SK-N-SH (cell line): ENCODE measurements at regions not wholly inside any gene's neighbourhood (a gene's known extent, or its start where the extent isn't known, plus 50 kb on each side); places are given as distances from the start of the nearest gene placed in this dataset.

Source experiments
- CTCF ChIA-PET: fragments of 300-600, 350-600 bp; formaldehyde crosslinking; extraction: SDS; loops from one replicate; lab custom pipeline; 2021; lab: Yijun Ruan, JAX
- POLR2A ChIA-PET: fragments of 350-600 bp; sonication (Branson Sonifier 250); formaldehyde crosslinking; extraction: SDS; loops from one replicate; lab custom pipeline; 2020; ENCODE audit warnings: antibody characterized with exemption, inconsistent platforms; lab: Yijun Ruan, JAX
- DNase-seq: peaks from one replicate; pipeline ENCODE4 v3.0.0; 2012
- H2AFZ ChIP-seq: fragments of 200-600 bp; sonication (generic); 2 replicates; pipeline ENCODE4 v1.8.1; 2016; ENCODE audit warnings: antibody characterized with exemption, mild to moderate bottlenecking, low read depth
- H3F3A ChIP-seq: fragments of 200-600 bp; sonication (generic); replicated peaks from 2 replicates; pipeline ENCODE3; 2016; ENCODE audit warnings: antibody characterized with exemption, mild to moderate bottlenecking; ENCODE audit not compliant: insufficient read depth
- H3K27ac ChIP-seq, 2 experiments: fragments of 200-500 bp in 1 of 2; fragments of 200-600 bp in 1 of 2; sonication (Bioruptor generic) in 1 of 2; sonication (generic), shearing (Covaris generic) in 1 of 2; 2 replicates each; pipeline versions ENCODE4 v1.5.1 to v1.6.1; 2014 to 2016; ENCODE audit warnings: low read depth in 2 of 2, inconsistent platforms in 1 of 2, low read length in 1 of 2, mild to moderate bottlenecking in 1 of 2, mixed read lengths in 1 of 2
- H3K27me3 ChIP-seq: fragments of 200-600 bp; sonication (generic), shearing (Covaris generic); 2 replicates; pipeline ENCODE4 v1.6.1; 2016; ENCODE audit warnings: mixed run types; ENCODE audit not compliant: insufficient read depth
- H3K36me3 ChIP-seq, 2 experiments: fragments of 200-500 bp in 1 of 2; fragments of 200-600 bp in 1 of 2; sonication (Bioruptor generic) in 1 of 2; sonication (generic) in 1 of 2; replicated peaks in 1 of 2; 2 replicates each; pipeline versions ENCODE3 to v1.5.1; 2014 to 2016; ENCODE audit warnings: low read length in 1 of 2, mild to moderate bottlenecking in 1 of 2; ENCODE audit not compliant: insufficient read depth in 2 of 2, control insufficient read depth in 1 of 2
- H3K4me1 ChIP-seq, 2 experiments: fragments of 200-500 bp in 1 of 2; fragments of 200-600 bp in 1 of 2; sonication (Bioruptor generic) in 1 of 2; sonication (generic), shearing (Covaris generic) in 1 of 2; 2 replicates each; pipeline versions ENCODE4 v1.5.1 to v1.6.1; 2014 to 2016; ENCODE audit warnings: low read depth in 1 of 2, low read length in 1 of 2, mixed run types in 1 of 2; ENCODE audit not compliant: insufficient read depth in 2 of 2, control insufficient read depth in 1 of 2
- H3K4me2 ChIP-seq: fragments of 200-600 bp; sonication (generic), shearing (Covaris generic); 2 replicates; pipeline ENCODE4 v1.6.1; 2017; ENCODE audit warnings: mixed run types
- H3K4me3 ChIP-seq, 2 experiments: fragments of 200-500 bp in 1 of 2; fragments of 200-600 bp in 1 of 2; sonication (Bioruptor generic) in 1 of 2; sonication (generic), shearing (Covaris generic) in 1 of 2; 2 replicates each; pipeline versions ENCODE4 v1.5.1 to v1.8.1; 2014 to 2016; ENCODE audit warnings: low read depth in 2 of 2, inconsistent platforms in 1 of 2, low read length in 1 of 2, mild to moderate bottlenecking in 1 of 2, mixed read lengths in 1 of 2, moderate library complexity in 1 of 2
- H3K79me2 ChIP-seq: fragments of 200-600 bp; sonication (generic); 2 replicates; pipeline ENCODE4 v1.8.1; 2017; ENCODE audit warnings: mild to moderate bottlenecking; ENCODE audit not compliant: insufficient read depth
- H3K9ac ChIP-seq: fragments of 200-600 bp; sonication (generic); 2 replicates; pipeline ENCODE4 v1.6.1; 2017; ENCODE audit warnings: mixed run types
- H3K9me2 ChIP-seq: fragments of 200-600 bp; sonication (generic); 2 replicates; pipeline ENCODE4 v1.6.1; 2017; ENCODE audit warnings: mixed run types
- H3K9me3 ChIP-seq: fragments of 200-600 bp; sonication (generic); 2 replicates; pipeline ENCODE4 v1.6.1; 2017; ENCODE audit warnings: mixed run types, mild to moderate bottlenecking, moderate library complexity
- H4K20me1 ChIP-seq: fragments of 200-600 bp; sonication (generic); 2 replicates; pipeline ENCODE4 v1.6.1; 2017; ENCODE audit warnings: mild to moderate bottlenecking, mixed run types; ENCODE audit not compliant: insufficient read depth
- EP300 ChIP-seq, 2 experiments: IDR thresholded peaks; 2 replicates each; pipeline versions ENCODE4 v1.4.0 to v1.6.1; 2012; ENCODE audit warnings: borderline replicate concordance in 1 of 2, low read depth in 1 of 2, low read length in 1 of 2
- FOSL2 ChIP-seq: IDR thresholded peaks from 2 replicates; pipeline ENCODE4 v1.4.0; 2012; ENCODE audit warnings: low read depth, mild to moderate bottlenecking, moderate library complexity, borderline replicate concordance
- GABPA ChIP-seq: IDR thresholded peaks from 2 replicates; pipeline ENCODE4 v1.4.0; 2012; ENCODE audit warnings: low read depth, mild to moderate bottlenecking
- GATA2 ChIP-seq: sonication (generic); formaldehyde crosslinking; IDR thresholded peaks from 2 replicates; pipeline ENCODE4 v1.5.0; 2020; ENCODE audit warnings: mild to moderate bottlenecking, missing genetic modification reagents
- IRF3 ChIP-seq: fragments of 150-350 bp; IDR thresholded peaks from 2 replicates; pipeline ENCODE4 v1.6.1; 2016; ENCODE audit warnings: mild to moderate bottlenecking, low read depth, low read length
- MXI1 ChIP-seq: IDR thresholded peaks from 2 replicates; pipeline ENCODE4 v1.6.1; 2012; ENCODE audit warnings: mild to moderate bottlenecking, low read depth, low read length, improper control_type of control experiment
- NRF1 ChIP-seq: IDR thresholded peaks from 2 replicates; pipeline ENCODE4 v1.6.1; 2012; ENCODE audit warnings: low read depth, mild to moderate bottlenecking, low read length
- RFX5 ChIP-seq: IDR thresholded peaks from 2 replicates; pipeline ENCODE4 v1.6.1; 2012; ENCODE audit warnings: mild to moderate bottlenecking, improper control_type of control experiment, low read length
- SIN3A ChIP-seq: IDR thresholded peaks from 2 replicates; pipeline ENCODE4 v1.6.1; 2012; ENCODE audit warnings: low read depth, mild to moderate bottlenecking, low read length, moderate library complexity, borderline replicate concordance
- TAF1 ChIP-seq: IDR thresholded peaks from 2 replicates; pipeline ENCODE4 v1.6.1; 2012; ENCODE audit warnings: low read depth, mild to moderate bottlenecking, low read length, moderate library complexity, borderline replicate concordance
- TEAD4 ChIP-seq: IDR thresholded peaks from 2 replicates; pipeline ENCODE4 v1.4.0; 2012; ENCODE audit warnings: mild to moderate bottlenecking, borderline replicate concordance; ENCODE audit not compliant: insufficient read depth
- USF1 ChIP-seq: IDR thresholded peaks from 2 replicates; pipeline ENCODE4 v1.4.0; 2012; ENCODE audit warnings: low read depth, borderline replicate concordance
- WGBS: methylation state at CpG from one replicate; pipeline ENCODE4 v1.1.6; 2017; ENCODE audit warnings: low lambda C conversion rate; 5-methylcytosine and 5-hydroxymethylcytosine counted together
- TF ChIP-seq, protein P1 (sequence below): fragments of 150-350 bp; IDR thresholded peaks from 2 replicates; pipeline ENCODE4 v1.6.1; 2017; ENCODE audit warnings: antibody characterized with exemption, low read length, low read depth, borderline replicate concordance
- TF ChIP-seq, protein P2 (sequence below): IDR thresholded peaks from 2 replicates; pipeline ENCODE4 v1.4.0; 2012; ENCODE audit warnings: low read depth, borderline replicate concordance
- TF ChIP-seq, protein P3 (sequence below): IDR thresholded peaks from 2 replicates; pipeline ENCODE4; 2012
- TF ChIP-seq, protein P4 (sequence below): IDR thresholded peaks from 2 replicates; pipeline ENCODE4 v1.6.1; 2012; ENCODE audit warnings: mild to moderate bottlenecking, low read depth, low read length, moderate library complexity

- TF ChIP-seq, protein P1, sequence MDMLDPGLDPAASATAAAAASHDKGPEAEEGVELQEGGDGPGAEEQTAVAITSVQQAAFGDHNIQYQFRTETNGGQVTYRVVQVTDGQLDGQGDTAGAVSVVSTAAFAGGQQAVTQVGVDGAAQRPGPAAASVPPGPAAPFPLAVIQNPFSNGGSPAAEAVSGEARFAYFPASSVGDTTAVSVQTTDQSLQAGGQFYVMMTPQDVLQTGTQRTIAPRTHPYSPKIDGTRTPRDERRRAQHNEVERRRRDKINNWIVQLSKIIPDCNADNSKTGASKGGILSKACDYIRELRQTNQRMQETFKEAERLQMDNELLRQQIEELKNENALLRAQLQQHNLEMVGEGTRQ = no peak
Observed at GRCh38 chr17:51516924-51517323, 256.6 kb downstream of the UTP18 start (continued).

DNA sequence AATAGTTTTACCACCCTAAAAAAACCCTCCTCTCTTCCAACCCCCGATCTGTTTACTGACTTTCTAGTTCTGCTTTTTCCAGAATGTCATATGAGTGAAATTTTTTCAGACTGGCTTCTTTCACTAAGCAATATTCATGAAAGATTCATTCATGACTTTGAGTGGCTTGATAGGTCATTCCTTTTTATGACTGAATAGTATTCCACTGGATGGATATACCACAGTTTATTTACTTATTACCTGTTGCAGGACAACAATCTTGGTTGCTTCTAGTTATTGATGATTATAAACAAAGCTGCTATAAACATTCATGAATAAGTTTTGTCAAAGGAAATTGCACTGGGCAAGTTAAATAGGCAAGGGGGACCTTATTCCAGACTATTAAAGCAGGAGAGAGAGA lies 264.2 kb downstream of the UTP18 start:
- no peak overlapping the region for H3K4me3 ChIP-seq
- no peaks in the 10 kb centered on the region for H3F3A ChIP-seq
- no peaks in the 10 kb centered on the region for H3K27me3 ChIP-seq
- H3K79me2 ChIP-seq = no peaks in the 10 kb centered on the region
- 12% methylated on average over 1 of the region's 1 CpG for WGBS
- H3K36me3 ChIP-seq = no peaks in the 10 kb centered on the region
- H3K4me2 ChIP-seq = no peak overlapping the region
- TF ChIP-seq IRF3 (no peak), GABPA (no peak), EP300 (IDR thresholded peaks at IDR 0.05; ENCODE audit: borderline replicate concordance in 1 of 2, low read depth in 1 of 2, low read length in 1 of 2) (no peak), MXI1 (no peak), TAF1 (no peak), FOSL2 (no peak), SIN3A (no peak), USF1 (no peak), NRF1 (no peak), GATA2 (CRISPR knock-in tag) (no peak), RFX5 (no peak), TEAD4 (no peak)
- TF ChIP-seq, protein P2, sequence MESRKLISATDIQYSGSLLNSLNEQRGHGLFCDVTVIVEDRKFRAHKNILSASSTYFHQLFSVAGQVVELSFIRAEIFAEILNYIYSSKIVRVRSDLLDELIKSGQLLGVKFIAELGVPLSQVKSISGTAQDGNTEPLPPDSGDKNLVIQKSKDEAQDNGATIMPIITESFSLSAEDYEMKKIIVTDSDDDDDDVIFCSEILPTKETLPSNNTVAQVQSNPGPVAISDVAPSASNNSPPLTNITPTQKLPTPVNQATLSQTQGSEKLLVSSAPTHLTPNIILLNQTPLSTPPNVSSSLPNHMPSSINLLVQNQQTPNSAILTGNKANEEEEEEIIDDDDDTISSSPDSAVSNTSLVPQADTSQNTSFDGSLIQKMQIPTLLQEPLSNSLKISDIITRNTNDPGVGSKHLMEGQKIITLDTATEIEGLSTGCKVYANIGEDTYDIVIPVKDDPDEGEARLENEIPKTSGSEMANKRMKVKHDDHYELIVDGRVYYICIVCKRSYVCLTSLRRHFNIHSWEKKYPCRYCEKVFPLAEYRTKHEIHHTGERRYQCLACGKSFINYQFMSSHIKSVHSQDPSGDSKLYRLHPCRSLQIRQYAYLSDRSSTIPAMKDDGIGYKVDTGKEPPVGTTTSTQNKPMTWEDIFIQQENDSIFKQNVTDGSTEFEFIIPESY = no peak
- TF ChIP-seq, protein P1 = no peak
- TF ChIP-seq, protein P3, sequence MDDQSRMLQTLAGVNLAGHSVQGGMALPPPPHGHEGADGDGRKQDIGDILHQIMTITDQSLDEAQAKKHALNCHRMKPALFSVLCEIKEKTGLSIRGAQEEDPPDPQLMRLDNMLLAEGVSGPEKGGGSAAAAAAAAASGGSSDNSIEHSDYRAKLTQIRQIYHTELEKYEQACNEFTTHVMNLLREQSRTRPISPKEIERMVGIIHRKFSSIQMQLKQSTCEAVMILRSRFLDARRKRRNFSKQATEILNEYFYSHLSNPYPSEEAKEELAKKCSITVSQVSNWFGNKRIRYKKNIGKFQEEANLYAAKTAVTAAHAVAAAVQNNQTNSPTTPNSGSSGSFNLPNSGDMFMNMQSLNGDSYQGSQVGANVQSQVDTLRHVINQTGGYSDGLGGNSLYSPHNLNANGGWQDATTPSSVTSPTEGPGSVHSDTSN = no peak
- TF ChIP-seq, protein P4, sequence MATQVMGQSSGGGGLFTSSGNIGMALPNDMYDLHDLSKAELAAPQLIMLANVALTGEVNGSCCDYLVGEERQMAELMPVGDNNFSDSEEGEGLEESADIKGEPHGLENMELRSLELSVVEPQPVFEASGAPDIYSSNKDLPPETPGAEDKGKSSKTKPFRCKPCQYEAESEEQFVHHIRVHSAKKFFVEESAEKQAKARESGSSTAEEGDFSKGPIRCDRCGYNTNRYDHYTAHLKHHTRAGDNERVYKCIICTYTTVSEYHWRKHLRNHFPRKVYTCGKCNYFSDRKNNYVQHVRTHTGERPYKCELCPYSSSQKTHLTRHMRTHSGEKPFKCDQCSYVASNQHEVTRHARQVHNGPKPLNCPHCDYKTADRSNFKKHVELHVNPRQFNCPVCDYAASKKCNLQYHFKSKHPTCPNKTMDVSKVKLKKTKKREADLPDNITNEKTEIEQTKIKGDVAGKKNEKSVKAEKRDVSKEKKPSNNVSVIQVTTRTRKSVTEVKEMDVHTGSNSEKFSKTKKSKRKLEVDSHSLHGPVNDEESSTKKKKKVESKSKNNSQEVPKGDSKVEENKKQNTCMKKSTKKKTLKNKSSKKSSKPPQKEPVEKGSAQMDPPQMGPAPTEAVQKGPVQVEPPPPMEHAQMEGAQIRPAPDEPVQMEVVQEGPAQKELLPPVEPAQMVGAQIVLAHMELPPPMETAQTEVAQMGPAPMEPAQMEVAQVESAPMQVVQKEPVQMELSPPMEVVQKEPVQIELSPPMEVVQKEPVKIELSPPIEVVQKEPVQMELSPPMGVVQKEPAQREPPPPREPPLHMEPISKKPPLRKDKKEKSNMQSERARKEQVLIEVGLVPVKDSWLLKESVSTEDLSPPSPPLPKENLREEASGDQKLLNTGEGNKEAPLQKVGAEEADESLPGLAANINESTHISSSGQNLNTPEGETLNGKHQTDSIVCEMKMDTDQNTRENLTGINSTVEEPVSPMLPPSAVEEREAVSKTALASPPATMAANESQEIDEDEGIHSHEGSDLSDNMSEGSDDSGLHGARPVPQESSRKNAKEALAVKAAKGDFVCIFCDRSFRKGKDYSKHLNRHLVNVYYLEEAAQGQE = no peak
- DNase-seq = no peak
- H3K4me1 ChIP-seq = peaks cover 0 to 3% of the 10 kb centered on the region in 2 experiments; a peak in 2 of 4 replicates
- no peaks in the 10 kb centered on the region for H3K9me2 ChIP-seq
- H3K9me3 ChIP-seq = no peaks in the 10 kb centered on the region
- no peak overlapping the region for H3K27ac ChIP-seq
- no peak overlapping the region for H3K9ac ChIP-seq
- no peak overlapping the region for H2AFZ ChIP-seq
- no peaks in the 10 kb centered on the region for H4K20me1 ChIP-seq
- ChIA-PET CTCF (interaction anchor here (1.2 kb wide), 1 partner anchor 153 kb away, joined by 3 read pairs; no protein-coding TSS in a partner anchor), POLR2A (no interaction called here)
